Right forelimb (tissue), 1 donor: ENCODE measurements at regions not wholly inside any gene's neighbourhood (a gene's known extent, or its start where the extent isn't known, plus 50 kb on each side); places are given as distances from the start of the nearest gene placed in this dataset.

ENCODE experiments used
- DNase-seq: peaks from one replicate; pipeline ENCODE4 v3.0.0-alpha.2; 2018

DNA sequence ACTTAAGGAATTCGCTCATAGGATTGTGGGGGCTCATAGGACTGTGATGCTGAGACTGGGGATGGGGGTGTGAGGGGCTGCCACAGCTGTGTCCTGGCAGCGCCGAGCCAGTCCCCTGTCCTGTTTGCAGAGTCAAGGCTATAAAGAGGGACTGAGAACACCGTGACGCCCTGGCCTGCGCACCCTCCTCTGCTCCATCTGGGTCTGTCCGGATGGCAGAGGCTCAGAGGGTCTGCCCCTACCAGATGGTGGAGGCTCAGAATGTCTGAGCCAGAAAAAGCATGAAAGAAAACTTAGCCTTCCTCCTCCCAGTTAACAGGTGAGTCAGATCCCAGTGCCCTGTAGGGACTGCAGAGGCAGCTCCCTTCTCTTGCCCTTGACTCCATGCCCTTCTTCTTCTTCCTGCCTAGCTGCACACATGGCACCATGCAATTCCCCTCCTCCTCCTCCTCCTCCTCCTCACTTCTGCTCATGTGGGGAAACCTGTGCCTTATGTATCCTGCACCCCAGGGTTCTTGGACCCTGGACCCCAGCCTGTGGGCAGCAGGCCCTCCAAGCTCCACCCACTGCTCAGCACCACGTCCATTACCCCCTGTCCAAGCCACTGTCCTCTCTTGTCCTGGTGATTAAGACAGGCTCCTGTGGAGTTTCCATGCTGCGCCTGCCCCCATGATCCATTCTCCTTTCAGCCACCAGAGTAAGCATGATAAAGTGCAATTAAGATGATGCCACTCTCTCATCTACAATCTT, 410.0 kb upstream of the SULF2 start:
- DNase-seq = no peak

DNA sequence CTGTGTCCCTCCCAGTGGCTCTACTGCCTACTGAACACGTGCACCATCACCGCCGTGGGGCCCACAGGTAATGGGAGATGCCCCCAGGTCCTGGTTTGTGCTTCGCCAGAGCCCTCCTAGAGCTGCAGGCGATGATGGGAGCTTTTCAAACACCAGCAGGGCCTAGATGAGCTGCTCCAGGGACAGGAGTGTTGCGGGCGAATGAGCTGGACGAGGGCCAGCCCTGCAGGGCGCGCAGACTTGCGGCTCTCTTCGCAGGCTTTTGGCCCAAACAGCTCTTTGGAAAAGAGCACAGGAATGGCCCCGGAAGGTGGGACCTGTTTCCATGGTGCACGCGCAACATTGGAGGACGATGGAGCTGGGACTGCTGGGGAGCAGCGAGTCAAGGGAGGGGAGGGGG, 409.3 kb upstream of the SULF2 start:
- no peak for DNase-seq

DNA sequence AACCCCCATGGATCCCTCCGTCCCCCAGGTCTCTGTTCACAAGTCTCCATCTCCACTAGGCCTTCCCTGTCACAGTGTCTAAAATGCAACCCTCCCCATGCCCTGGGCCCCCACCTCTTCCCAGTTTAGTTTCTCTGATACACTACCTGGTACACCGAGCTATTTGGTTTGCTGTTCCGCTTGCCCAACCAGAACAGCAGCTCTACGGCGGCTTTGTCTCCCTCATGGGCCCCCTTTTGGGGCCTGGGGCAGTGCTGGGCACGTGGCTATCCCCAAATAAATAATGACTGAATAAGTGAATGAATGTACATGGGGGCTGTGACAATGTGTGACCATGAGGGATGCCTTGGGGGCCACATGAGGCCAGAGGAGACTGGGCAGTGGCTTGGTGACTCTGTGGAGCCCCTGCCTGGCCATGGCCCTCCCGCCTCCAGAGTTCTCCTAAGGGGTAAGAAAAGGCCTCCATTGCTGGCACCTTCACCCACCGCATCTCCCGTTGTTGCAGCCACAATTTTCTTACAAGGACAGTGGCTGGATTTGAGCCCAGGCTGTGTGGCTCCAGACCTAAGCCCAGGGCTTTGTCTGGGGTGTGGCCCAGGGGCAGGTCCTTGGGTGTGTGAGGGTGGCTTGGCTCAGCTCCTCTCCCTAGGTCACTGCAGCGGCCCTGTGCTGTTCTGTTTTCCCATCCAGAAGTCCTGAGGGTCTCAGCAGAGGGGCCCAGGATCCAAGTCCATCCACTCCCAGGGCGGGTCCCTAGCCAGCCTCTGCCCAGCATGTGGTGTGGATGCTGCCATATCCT, 408.5 kb upstream of the SULF2 start:
- no peak for DNase-seq

DNA sequence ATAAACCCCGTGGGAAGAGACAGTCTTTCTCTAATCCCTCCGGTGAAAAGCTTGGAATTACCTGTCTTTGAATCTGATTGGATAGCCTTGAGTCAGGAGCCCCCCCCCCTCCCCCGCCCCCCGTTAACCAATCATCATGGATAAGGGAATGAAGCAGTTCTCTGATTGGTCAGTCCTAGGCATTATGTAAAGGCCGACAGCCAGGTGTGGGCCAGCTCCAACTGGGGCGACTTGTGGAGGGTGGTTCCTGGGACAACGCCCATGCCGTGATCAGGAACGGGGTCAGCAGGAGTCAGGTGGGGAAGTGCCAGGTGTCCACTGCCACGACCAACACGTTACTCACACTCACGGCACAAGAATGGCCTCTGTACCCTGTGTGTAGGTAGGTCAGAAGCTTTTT, 406.8 kb upstream of the SULF2 start:
- DNase-seq = no peak

DNA sequence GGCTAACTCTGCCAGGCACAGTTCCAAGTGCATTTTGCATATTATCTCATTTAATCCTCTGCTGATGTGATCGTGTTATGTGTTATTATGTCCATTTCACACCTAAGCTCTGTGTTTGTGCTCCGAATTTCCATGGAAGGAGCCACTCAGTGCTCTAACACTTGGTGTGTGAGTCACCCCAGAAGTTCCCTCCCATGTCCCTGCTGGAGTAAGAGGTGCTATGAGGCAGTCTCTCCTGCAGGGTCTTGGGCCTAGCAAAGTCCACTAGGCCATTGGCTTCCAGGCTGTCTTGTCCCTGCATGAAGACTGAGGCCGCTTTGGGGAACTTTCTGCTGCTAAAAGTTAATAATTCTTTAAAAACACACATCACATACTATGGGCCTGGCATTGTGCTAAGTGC, 405.9 kb upstream of the SULF2 start:
- no peak for DNase-seq

DNA sequence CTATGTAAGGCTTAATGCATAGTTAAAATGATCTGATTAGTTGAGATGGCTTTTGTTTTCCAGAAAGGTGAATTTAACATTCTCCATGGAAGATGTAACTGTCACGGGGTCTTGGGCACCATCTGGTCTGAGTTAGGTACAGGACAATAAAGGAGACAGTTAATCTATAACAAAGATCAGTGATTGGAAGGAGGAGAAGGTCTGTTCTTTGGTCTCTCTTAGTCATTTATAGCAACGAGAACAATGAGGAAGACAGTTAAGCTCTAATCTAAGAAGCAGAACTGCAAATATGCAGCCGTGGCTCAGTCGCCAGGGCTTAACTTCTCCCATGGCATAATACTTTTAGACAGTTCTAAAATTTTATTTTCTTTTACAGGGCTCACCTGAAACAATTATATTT, 405.5 kb upstream of the SULF2 start:
- DNase-seq = no peak

DNA sequence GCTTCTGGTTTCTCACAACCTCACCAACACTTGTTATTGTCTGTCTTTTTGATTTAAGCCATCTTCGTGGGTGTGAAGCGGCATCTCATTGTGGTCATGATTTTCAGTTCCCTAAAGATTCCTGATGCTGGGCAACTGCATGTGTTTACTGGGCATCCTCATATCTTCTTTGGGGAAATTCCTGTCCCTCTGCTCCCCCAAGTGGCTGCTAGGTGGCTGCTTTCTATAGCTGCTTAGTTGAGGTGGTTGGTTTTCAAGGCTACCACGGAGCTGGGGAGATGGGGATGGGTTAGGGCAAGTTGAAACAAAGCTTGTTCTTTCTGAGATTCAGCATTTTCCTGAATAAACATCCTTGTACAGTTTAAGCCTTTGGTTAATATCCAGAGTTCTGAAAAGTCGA, 403.9 kb upstream of the SULF2 start:
- DNase-seq = no peak

DNA sequence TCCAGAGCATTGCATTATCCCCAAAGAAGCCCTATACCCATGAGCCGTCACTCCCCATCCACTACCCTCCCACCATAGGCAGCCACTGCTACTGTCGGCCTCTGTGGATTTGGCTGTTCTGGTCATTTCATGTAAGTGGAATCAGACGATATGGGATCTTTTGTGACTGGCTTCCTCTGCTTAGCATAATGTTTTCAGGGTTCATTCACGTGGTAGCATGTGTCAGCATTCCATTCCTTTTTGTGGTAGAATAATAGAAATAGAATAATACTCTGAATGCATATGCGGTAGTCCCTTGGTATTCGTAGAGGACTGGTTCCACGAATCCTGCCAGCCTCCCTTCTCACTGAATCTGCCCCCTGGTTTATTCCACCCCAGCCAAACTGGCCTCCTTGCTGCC, 402.6 kb upstream of the SULF2 start:
- DNase-seq = no peak

DNA sequence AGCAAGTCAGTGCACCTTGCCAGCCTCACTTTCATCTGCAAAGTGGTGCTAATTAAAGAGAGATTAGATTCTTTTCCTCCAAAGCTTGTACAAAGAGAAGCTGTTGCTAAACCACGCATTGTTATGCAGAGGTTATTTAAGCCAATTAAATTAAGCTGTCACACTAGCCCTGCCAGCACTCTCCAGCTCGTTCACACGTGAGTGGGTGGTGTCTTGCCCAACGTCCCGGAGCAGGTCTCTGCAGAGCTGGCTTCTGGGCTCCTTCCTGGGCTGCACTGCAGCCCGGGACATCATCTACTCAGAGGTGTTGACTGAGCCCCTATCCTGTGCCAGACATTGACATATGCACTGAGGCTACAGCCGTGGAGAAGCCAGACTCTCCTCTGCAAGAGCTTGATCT, 401.6 kb upstream of the SULF2 start:
- no peak for DNase-seq

DNA sequence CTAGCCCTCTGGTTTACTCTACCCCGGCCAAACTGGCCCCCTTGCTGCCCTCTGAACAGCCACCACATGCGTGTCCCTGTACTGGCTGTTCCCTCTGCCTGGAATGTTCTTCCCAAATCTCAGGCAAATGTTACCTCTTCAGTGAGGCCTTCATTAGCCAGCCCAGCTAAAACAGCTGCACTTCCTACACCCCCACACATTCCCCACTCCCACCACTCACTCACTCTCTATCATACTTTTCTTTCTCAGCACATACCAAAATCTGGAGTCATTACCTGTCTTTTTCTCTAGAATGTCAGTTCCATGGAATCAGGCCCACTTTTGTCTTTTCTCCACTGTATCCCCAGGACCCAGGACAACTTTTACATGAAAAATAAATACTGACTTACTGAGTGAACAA, 401.2 kb upstream of the SULF2 start:
- DNase-seq = no peak

DNA sequence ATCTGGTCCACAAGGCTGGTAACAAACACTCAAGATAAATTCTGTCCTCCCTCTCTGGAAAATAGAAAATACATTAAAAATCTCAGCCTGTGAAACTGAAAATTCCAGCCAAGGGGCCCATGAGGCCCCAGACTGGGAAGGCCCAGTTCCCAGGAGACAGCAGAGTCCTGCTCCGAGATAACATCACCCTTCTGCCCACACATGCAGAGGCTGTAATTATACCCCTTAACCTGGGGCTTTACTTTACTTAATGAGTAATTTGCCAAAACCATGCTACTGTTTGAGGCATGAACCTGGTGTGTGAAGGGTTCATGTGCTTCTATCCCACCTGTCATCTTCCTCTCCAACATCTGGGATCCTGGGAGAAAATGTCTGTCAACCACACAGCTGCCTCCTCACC, 398.9 kb upstream of the SULF2 start:
- no peak for DNase-seq

DNA sequence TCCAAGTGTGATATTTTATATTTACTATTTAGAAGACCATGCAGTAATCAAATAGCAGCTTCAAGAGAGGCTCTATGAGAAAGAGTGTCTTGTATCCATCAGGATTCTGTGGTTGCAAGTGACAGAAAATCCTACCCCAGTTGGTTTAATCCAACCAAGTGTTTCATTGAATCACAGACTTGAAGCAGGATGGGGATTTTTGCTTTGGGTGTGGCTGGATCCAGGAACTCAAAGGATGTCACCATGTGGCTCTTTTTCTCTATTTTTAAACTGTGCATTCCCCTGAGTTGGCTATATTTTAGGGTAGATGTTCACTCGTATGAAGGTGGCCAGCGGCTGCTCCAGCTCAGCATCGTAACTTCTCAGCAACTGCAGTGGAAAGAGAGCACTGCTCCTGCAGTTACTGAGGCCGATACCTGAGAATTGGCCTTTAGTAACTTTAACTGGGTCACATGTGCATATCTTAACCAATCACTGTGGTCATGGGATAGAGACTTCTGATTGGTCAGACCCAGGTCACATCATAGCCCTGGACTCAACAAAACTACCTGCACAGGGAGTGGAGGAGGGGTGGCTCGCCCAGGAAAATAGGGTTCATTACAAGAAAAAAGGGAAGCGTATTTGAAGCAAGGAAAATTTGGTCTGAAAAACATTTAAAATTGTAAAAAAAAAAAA, 396.1 kb upstream of the SULF2 start:
- no peak for DNase-seq

DNA sequence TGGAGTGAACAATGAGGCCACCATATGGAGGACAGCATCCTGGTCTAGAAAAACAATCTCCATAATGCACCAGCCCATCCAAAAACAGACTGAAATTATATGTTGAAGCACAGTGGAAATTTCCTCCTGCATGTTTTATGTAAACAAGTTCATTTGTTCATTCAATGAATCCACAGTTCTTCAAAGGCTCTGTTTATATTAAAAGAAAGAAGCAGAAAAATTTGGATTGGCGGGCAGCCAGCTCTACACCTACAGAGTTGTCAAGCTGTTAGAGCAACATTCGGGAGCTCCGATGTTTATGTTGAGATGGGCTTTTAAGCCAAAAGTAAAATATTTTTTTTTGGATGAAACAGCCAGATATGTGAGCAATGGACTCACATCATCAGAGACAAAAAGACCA, 395.3 kb upstream of the SULF2 start:
- DNase-seq = no peak

DNA sequence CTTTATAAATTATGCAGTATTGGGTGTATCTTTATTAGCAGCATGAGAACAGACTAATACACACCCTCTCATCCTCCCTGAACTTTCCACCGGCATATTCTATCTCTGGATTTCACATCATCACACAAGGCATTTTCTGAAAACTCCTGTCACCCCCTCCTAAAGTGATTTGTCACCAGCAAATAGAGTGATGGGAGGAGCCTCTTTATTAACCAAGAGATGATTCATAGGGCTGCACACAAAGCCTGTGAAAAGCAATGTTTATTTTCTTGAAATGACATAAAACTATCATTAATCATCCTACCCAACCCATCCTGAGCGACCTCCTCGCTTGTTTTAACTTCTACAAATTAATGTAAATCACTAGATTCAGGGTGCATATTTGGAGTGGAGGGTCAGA, 394.7 kb upstream of the SULF2 start:
- no peak for DNase-seq

DNA sequence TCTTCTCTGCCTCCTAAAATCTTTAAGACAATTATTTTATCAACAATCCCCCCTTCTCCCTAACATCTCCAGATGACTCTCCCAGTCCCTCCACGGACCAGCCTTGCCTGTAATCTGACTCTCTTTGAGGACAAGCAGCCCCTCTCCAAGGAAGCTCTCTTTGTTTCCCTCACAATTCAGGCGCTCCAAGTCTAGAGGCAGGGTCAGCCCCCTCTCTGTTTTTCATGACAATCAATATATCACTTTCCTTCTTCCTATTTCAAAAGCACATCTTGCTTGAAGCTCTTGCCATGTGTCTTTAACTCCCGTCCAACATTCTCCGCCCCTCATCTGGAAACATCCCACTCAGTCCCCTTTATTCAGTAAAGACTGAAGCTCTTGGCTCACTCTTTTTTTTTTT, 393.4 kb upstream of the SULF2 start:
- no peak for DNase-seq

DNA sequence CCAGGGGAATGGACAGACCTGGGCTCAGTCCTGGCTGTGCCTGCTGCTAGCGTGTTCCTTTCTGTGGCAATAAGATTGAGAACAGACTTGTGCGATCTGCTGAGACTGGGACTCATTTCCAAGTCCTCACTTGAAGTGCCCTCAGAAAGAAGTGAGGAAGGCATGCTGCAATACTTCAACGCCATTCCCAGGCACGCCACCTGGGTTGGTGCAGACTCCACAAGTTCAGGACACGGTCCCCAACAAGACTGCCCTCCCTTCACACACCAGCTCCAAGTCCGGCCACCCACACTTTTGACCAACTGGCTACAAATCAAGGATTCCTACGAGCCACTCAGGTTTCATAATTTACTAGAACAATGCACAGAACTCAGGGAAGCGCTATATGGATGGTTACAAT, 391.8 kb upstream of the SULF2 start:
- no peak for DNase-seq

DNA sequence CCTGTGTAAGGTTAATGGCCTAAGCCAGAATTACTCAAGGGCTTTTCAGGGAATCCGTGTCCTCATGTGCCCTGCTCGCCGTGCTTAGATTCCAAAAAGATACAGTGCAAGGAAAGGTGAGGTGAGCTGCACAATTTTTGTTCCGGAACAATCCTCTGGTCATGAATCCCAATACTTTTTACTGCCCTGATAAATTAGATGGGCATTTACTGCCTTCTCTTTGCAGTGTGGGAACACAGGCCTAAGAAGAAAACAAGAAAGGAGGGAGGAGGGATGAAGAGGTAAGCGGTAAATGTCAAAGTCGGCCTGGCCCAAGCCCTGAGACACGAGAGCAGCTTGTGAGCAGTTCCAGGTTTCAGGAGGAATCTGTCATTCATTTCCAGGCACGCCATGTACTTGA, 390.9 kb upstream of the SULF2 start:
- no peak for DNase-seq

DNA sequence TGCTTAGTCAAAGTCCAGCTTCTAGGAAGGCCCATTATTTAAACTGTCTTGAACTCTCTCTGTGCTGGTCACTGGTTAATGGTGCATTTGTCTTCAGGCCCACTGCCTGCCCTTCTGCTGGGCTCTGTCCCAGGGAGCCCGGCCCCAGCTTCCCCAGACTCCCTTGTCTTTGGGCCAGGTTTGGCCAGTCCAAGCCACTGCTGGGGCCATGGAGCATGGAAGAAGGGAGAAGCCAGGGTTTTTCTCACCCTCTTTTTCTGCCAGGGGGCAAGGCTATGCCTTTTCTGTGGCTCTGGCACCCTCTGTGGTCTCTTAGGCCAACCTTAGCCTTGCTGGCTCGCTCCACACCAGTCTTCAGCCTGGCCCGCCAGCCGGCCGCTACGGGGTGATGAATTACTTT, 390.0 kb upstream of the SULF2 start:
- DNase-seq = no peak

DNA sequence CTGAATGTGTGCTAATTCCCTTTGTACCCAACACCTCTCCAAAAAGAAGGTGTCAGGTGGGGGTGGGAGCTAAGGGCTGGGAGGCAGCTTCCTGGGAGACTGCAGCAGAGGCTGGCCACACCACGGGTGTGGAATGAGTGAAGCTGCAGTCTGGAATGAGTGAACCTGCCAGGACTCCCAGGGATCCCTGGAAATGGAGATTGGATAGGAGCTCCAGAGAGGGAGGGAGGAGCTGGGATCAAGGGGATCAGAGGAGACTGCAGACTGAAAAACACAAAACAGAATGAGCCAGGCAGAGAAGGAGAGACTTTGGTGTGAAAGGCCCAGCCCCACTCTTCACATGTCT, 387.0 kb upstream of the SULF2 start:
- DNase-seq = no peak

DNA sequence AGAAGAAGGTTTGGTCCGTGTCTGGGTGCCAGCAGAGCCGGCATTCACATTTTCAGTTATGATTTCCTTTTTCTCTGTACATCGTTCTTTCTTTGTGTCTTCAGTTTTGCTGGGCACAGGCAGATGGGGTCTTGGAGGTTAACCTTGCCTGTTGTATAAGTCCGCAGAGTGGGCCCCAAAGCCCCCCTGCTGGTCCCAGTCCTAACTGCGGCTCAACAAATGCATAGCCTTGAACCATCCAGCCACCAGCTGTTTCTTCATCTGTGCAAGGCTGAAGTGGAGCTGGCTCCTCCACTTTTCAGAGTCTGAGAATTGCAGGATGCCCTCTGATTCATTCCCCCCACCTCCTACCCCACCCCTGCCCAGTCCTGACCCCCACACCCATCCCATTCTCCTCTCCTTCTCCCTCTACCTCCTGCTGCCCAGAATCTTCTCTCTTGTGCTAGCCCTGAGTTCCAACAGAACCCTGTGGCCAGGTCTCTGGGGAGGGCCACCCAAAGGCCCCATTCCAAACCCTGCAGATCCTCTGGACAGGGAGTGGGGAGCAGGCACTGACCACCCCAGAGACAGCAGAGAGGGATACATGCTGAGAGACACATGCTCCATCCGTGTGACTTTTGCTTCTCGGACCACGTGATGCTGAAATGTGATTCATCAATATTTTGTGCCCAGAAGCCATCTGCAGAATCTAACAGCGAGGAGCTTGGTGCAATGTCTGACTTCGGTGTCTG, 386.5 kb upstream of the SULF2 start:
- no peak for DNase-seq

DNA sequence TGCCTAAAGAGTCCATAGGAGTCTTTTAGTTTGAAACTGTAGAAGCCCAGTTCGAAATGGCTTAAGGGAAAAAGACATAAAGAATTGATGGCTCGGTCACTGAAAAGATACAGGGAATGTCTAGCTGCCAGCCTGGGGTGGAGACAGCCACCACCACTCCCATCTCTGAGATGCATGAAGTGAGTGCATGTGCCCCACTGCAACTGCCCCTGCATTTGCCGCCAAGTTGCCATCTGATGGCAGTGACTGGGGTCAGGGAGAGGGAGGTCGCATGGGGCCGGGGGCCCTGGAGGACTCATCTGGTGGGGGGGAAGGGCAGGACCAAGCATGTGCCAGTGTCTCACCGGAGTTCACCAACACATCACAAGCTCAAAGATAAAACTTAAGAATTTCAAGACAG, 385.8 kb upstream of the SULF2 start:
- DNase-seq = no peak

DNA sequence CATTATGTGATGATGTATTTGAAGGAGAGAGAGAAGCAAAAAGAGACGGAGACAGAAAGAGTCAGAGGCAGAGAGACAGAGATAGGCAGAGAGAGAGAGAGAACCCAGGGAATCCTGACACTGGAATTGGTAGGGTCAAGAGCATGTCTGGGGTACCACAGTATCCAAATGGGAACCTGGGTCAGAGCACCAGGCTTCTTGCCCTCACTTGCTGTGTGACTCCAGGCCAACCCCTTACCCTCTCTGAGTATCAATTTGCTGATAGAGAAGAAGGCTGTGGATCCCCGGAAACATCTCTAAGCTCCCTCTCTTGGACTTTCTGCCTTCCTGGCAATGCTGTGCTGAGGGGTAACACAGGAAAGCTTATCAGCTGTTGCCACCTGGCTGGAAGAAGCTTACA, 385.3 kb upstream of the SULF2 start:
- DNase-seq = no peak

DNA sequence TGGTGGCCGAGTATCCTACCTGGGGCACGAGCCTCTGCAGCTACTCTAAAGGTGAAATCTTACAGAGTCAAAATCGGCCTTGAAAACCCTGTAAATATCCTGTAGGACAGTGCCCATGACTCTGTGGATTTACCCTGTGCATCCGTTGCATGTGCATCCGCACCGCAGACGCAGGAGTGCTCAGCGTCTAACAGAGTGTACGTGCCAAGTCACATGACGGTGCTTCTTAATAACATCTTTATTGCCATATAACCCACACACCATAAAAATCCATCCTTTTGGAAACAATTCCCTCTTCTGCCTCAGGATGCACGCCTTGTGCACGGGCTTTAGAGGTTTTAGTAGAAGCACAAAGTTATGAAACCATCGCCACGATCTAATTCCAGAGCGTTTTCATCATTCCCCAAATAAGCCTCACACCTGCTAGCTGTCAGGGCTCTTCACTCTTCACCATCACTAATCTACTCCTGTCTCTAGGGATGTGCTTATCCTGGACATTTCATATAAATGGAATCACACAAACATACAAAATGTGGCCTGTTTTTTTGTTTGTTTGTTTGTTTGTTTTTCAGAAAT, 384.5 kb upstream of the SULF2 start:
- DNase-seq = no peak
